ENCODE measurements at regions not wholly inside any gene's neighbourhood (a gene's known extent, or its start where the extent isn't known, plus 50 kb on each side); places are given as distances from the start of the nearest gene placed in this dataset.

GRCh38 chr12:19054035-19054434, 75.5 kb upstream of the PLEKHA5 start:
- DNase-seq (ENCODE audit: low spot score): no peak

GRCh38 chr12:19055589-19055988, 73.9 kb upstream of the PLEKHA5 start:
- DNase-seq (ENCODE audit: low spot score): no peak

- DNase-seq (ENCODE audit: low spot score): no peak
Measured at GRCh38 chr12:19058235-19059021, 71.1 kb upstream of the PLEKHA5 start.

GRCh38 chr12:19064713-19065112, 64.8 kb upstream of the PLEKHA5 start:
- DNase-seq (ENCODE audit: low spot score): no peak

- no peak for DNase-seq (ENCODE audit: low spot score)
Measured at GRCh38 chr12:19065223-19065622, 64.3 kb upstream of the PLEKHA5 start.

GRCh38 chr12:19065871-19066270, 63.7 kb upstream of the PLEKHA5 start:
- no peak for DNase-seq (ENCODE audit: low spot score)

- DNase-seq (ENCODE audit: low spot score): no peak
Measured at GRCh38 chr12:19066475-19067001, 63.0 kb upstream of the PLEKHA5 start.

GRCh38 chr12:19068137-19068536, 61.4 kb upstream of the PLEKHA5 start:
- no peak for DNase-seq (ENCODE audit: low spot score)

- no peak for DNase-seq (ENCODE audit: low spot score)
Measured at GRCh38 chr12:19070341-19070740, 59.2 kb upstream of the PLEKHA5 start.

- no peak for DNase-seq (ENCODE audit: low spot score)
Measured at GRCh38 chr12:19074700-19075099, 54.8 kb upstream of the PLEKHA5 start.

GRCh38 chr12:19075711-19076340, 53.7 kb upstream of the PLEKHA5 start:
- no peak for DNase-seq (ENCODE audit: low spot score)

Data from CD4-positive, alpha-beta T cell treated with Interleukin-2 at 100 ng/mL for 4 hours (primary cell).